ENCODE measurements at regions not wholly inside any gene's neighbourhood (a gene's known extent, or its start where the extent isn't known, plus 50 kb on each side); places are given as distances from the start of the nearest gene placed in this dataset.
"Not testable (repeated sequence)": the region's sequence is repeated elsewhere in the genome, so short reads cannot be mapped to it uniquely, and the experiment has no call there.

GRCh38 chr22:47304191-47304831, 541.9 kb downstream of the TBC1D22A start:
- WGBS (ENCODE audit: insufficient coverage) = 86% methylated on average over 21 of the region's 22 CpGs
- peaks cover 0 to 4% of the 10 kb centered on the region in 2 donors for H3K27me3 Mint-ChIP-seq (ENCODE audit: low read depth in 2 of 2)
- Histone ChIP-seq H3K9me3 (ENCODE audit: control insufficient read depth, insufficient read depth, low read length) (no peaks in the 10 kb centered on the region), H3K27ac (ENCODE audit: low read length) (no peak overlapping the region), H3K4me3 (ENCODE audit: low read length) (no peak overlapping the region), H3K36me3 (ENCODE audit: control insufficient read depth, insufficient read depth, low read length) (no peaks in the 10 kb centered on the region), H3K4me1 (ENCODE audit: control insufficient read depth, insufficient read depth, low read length) (no peaks in the 10 kb centered on the region), H3K27me3 (ENCODE audit: control insufficient read depth, insufficient read depth, low read length) (no peaks in the 10 kb centered on the region)
- H3K27ac Mint-ChIP-seq = no peak overlapping the region
- intact Hi-C loops (cut with micrococcal nuclease) = no loop called here
- no peak for TF ChIP-seq CTCF (IDR thresholded peaks at IDR 0.05)
- H3K9me3 Mint-ChIP-seq = peaks cover 0 to 2% of the 10 kb centered on the region in 2 donors
- no peaks in the 10 kb centered on the region for H3K4me1 Mint-ChIP-seq
- no peak overlapping the region for H3K4me3 Mint-ChIP-seq
- ATAC-seq (no peak), DNase-seq (no peak)
- no peaks in the 10 kb centered on the region for H3K36me3 Mint-ChIP-seq

GRCh38 chr22:47303161-47303890, 540.9 kb downstream of the TBC1D22A start:
- H3K4me3 Mint-ChIP-seq = no peak overlapping the region
- no peaks in the 10 kb centered on the region for H3K36me3 Mint-ChIP-seq
- peaks cover 0 to 4% of the 10 kb centered on the region in 2 donors for H3K27me3 Mint-ChIP-seq (ENCODE audit: low read depth in 2 of 2)
- no peak for TF ChIP-seq CTCF (IDR thresholded peaks at IDR 0.05)
- Histone ChIP-seq H3K9me3 (ENCODE audit: control insufficient read depth, insufficient read depth, low read length) (no peaks in the 10 kb centered on the region), H3K4me3 (ENCODE audit: low read length) (no peak overlapping the region), H3K4me1 (ENCODE audit: control insufficient read depth, insufficient read depth, low read length) (no peaks in the 10 kb centered on the region), H3K27ac (ENCODE audit: low read length) (no peak overlapping the region), H3K36me3 (ENCODE audit: control insufficient read depth, insufficient read depth, low read length) (no peaks in the 10 kb centered on the region), H3K27me3 (ENCODE audit: control insufficient read depth, insufficient read depth, low read length) (no peaks in the 10 kb centered on the region)
- intact Hi-C loops (cut with micrococcal nuclease) = no loop called here
- ATAC-seq (no peak), DNase-seq (no peak)
- peaks cover 0 to 2% of the 10 kb centered on the region in 2 donors for H3K9me3 Mint-ChIP-seq
- H3K4me1 Mint-ChIP-seq = no peaks in the 10 kb centered on the region
- H3K27ac Mint-ChIP-seq = no peak overlapping the region
- 83% methylated on average over 14 of the region's 14 CpGs for WGBS (ENCODE audit: insufficient coverage)

- H3K27ac ChIP-seq (ENCODE audit: low read length); H3K9me3 Mint-ChIP-seq; H3K4me1 ChIP-seq (ENCODE audit: control insufficient read depth, insufficient read depth, low read length); H3K4me3 ChIP-seq (ENCODE audit: low read length); H3K36me3 Mint-ChIP-seq; H3K27me3 ChIP-seq (ENCODE audit: control insufficient read depth, insufficient read depth, low read length); H3K36me3 ChIP-seq (ENCODE audit: control insufficient read depth, insufficient read depth, low read length); H3K27ac Mint-ChIP-seq; H3K9me3 ChIP-seq (ENCODE audit: control insufficient read depth, insufficient read depth, low read length); H3K4me1 Mint-ChIP-seq; ATAC-seq; DNase-seq; H3K27me3 Mint-ChIP-seq (ENCODE audit: low read depth in 2 of 2); H3K4me3 Mint-ChIP-seq; intact Hi-C loops (cut with micrococcal nuclease): not testable (repeated sequence)
- WGBS (ENCODE audit: insufficient coverage) = 91% methylated on average over 1 of the region's 1 CpG
These were observed 540.1 kb downstream of the TBC1D22A start for GRCh38 chr22:47302587-47302986.

GRCh38 chr22:47301820-47302475, 539.5 kb downstream of the TBC1D22A start:
- H3K9me3 Mint-ChIP-seq = peaks cover 0 to 1% of the 10 kb centered on the region in 2 donors
- H3K4me3 ChIP-seq (ENCODE audit: low read length) = no peak overlapping the region
- H3K4me1 Mint-ChIP-seq = no peaks in the 10 kb centered on the region
- intact Hi-C loops (cut with micrococcal nuclease) = no loop called here
- no peak overlapping the region for H3K27ac Mint-ChIP-seq
- no peaks in the 10 kb centered on the region for H3K36me3 ChIP-seq (ENCODE audit: control insufficient read depth, insufficient read depth, low read length)
- H3K4me1 ChIP-seq (ENCODE audit: control insufficient read depth, insufficient read depth, low read length) = no peaks in the 10 kb centered on the region
- no peak overlapping the region for H3K27ac ChIP-seq (ENCODE audit: low read length)
- H3K27me3 Mint-ChIP-seq (ENCODE audit: low read depth in 2 of 2) = peaks cover 0 to 4% of the 10 kb centered on the region in 2 donors
- DNase-seq (no peak), ATAC-seq (no peak)
- no peak overlapping the region for H3K4me3 Mint-ChIP-seq
- H3K36me3 Mint-ChIP-seq = no peaks in the 10 kb centered on the region
- no peak for TF ChIP-seq CTCF (IDR thresholded peaks at IDR 0.05)
- H3K9me3 ChIP-seq (ENCODE audit: control insufficient read depth, insufficient read depth, low read length) = no peaks in the 10 kb centered on the region
- 80% methylated on average over 13 of the region's 13 CpGs for WGBS (ENCODE audit: insufficient coverage)
- no peaks in the 10 kb centered on the region for H3K27me3 ChIP-seq (ENCODE audit: control insufficient read depth, insufficient read depth, low read length)
